PC-9 (cell line): ENCODE measurements at regions not wholly inside any gene's neighbourhood (a gene's known extent, or its start where the extent isn't known, plus 50 kb on each side); places are given as distances from the start of the nearest gene placed in this dataset.

Source experiments
- BruUV-seq: library from RNA; stranded (reverse); fragments of 400-500 nt; replicated peaks from 2 replicates; lab custom pipeline; 2021; lab: Mats Ljungman, UMichigan
- CTCF ChIA-PET: fragments of 300-600 bp; sonication (Branson Sonifier 250); formaldehyde crosslinking; loops from one replicate; lab custom pipeline; 2022; ENCODE audit warnings: antibody characterized with exemption; lab: Charles Lee
- POLR2A ChIA-PET: fragments of 300-600 bp; sonication (Branson Sonifier 250); formaldehyde crosslinking; loops from one replicate; lab custom pipeline; 2022; ENCODE audit warnings: antibody characterized with exemption; ENCODE audit not compliant: unreplicated experiment; lab: Charles Lee
- DNase-seq, 2 experiments: peaks; one replicate each; pipeline versions ENCODE4 v3.0.0 to v3.0.0-alpha.2; 2015 to 2022; ENCODE audit warnings: mixed read lengths in 1 of 2
- H2AFZ ChIP-seq: fragments of 200-600 bp; sonication (generic); 2 replicates; pipeline ENCODE4 v1.8.1; 2017; ENCODE audit warnings: antibody characterized with exemption
- H3F3A ChIP-seq: fragments of 200-600 bp; sonication (generic); 2 replicates; pipeline ENCODE4 v1.8.1; 2017; ENCODE audit warnings: antibody characterized with exemption, mild to moderate bottlenecking, low read depth; ENCODE audit not compliant: insufficient read depth
- H3K27ac ChIP-seq: fragments of 200-600 bp; sonication (generic); 2 replicates; pipeline ENCODE4 v1.6.1; 2016; ENCODE audit warnings: mixed run types
- H3K27me3 ChIP-seq: fragments of 200-600 bp; sonication (generic); 2 replicates; pipeline ENCODE4 v1.6.1; 2016; ENCODE audit warnings: low read depth, mixed run types; ENCODE audit not compliant: insufficient read depth
- H3K36me3 ChIP-seq: fragments of 200-600 bp; sonication (generic); 2 replicates; pipeline ENCODE4 v1.6.1; 2016; ENCODE audit warnings: low read depth, mixed run types
- H3K4me1 ChIP-seq: fragments of 200-600 bp; sonication (generic); replicated peaks from 2 replicates; pipeline ENCODE4 v1.6.1; 2016; ENCODE audit warnings: mixed run types; ENCODE audit not compliant: insufficient read depth
- H3K4me2 ChIP-seq: fragments of 200-600 bp; sonication (generic); 2 replicates; pipeline ENCODE4 v1.6.1; 2017; ENCODE audit warnings: mixed run types
- H3K4me3 ChIP-seq: fragments of 200-600 bp; sonication (generic); 2 replicates; pipeline ENCODE4 v1.6.1; 2016; ENCODE audit warnings: mixed run types
- H3K79me2 ChIP-seq: fragments of 200-600 bp; sonication (generic); 2 replicates; pipeline ENCODE4 v1.6.1; 2017; ENCODE audit warnings: low read depth, mixed run types
- H3K9me2 ChIP-seq: fragments of 200-600 bp; sonication (generic); 2 replicates; pipeline ENCODE4 v1.8.1; 2017; ENCODE audit warnings: mild to moderate bottlenecking; ENCODE audit not compliant: insufficient read depth
- H3K9me3 ChIP-seq: fragments of 200-600 bp; sonication (generic); 2 replicates; pipeline ENCODE4 v1.8.1; 2016; ENCODE audit warnings: low read depth; ENCODE audit not compliant: insufficient read depth
- H4K20me1 ChIP-seq: fragments of 200-600 bp; sonication (generic); 2 replicates; pipeline ENCODE4 v1.8.1; 2017; ENCODE audit not compliant: insufficient read depth
- CTCF ChIP-seq: fragments of 200-600 bp; sonication (generic); conservative IDR thresholded peaks from 2 replicates; pipeline ENCODE4 v1.6.1; 2017; ENCODE audit warnings: mixed run types, antibody characterized with exemption, mild to moderate bottlenecking, moderate library complexity
- EZH2 ChIP-seq: fragments of 200-600 bp; sonication (generic); IDR thresholded peaks from 2 replicates; pipeline ENCODE4 v1.8.0; 2017; ENCODE audit warnings: antibody characterized with exemption, low read depth
- intact Hi-C: fragments of 100-400 bp; cut with micrococcal nuclease; formaldehyde crosslinking; loops from one replicate; pipeline ENCODE4 v1.10.0; 2022; ENCODE audit not compliant: unreplicated experiment

GRCh38 chr5:135190416-135191083, 156.5 kb upstream of the PITX1 start:
- Histone ChIP-seq H3K4me1 (peaks cover 31% of the 10 kb centered on the region), H3K27me3 (no peaks in the 10 kb centered on the region), H2AFZ (peak overlapping the region; percentile 85), H3K4me2 (peak overlapping the region; percentile 89), H3K4me3 (peak overlapping the region; percentile 59), H3K9me2 (no peaks in the 10 kb centered on the region), H3K9me3 (no peaks in the 10 kb centered on the region), H4K20me1 (no peaks in the 10 kb centered on the region), H3K27ac (no peak overlapping the region), H3K79me2 (no peaks in the 10 kb centered on the region), H3F3A (peaks cover 3% of the 10 kb centered on the region), H3K36me3 (no peaks in the 10 kb centered on the region)
- intact Hi-C loops: loop anchor here (1.0 to 5.0 kb wide), 4 partner anchors 142 to 321 kb away; no protein-coding TSS in a partner anchor
- BruUV-seq: no TSS peak
- DNase-seq: no peak
- ChIA-PET POLR2A (interaction anchor here (0.7 kb wide), 1 partner anchor 286 kb away, joined by 4 read pairs; the partner anchor contains the start of gene PCBD2), CTCF (no interaction called here)
- TF ChIP-seq CTCF (no peak), EZH2 (no peak)

GRCh38 chr5:135189024-135189423, 155.0 kb upstream of the PITX1 start:
- Histone ChIP-seq H3K27me3 (no peaks in the 10 kb centered on the region), H3K4me2 (no peak overlapping the region), H3K9me2 (no peaks in the 10 kb centered on the region), H3K4me1 (peaks cover 34% of the 10 kb centered on the region), H3K9me3 (no peaks in the 10 kb centered on the region), H3K36me3 (no peaks in the 10 kb centered on the region), H3K4me3 (no peak overlapping the region), H3K27ac (no peak overlapping the region), H2AFZ (no peak overlapping the region), H3F3A (peaks cover 3% of the 10 kb centered on the region), H3K79me2 (no peaks in the 10 kb centered on the region), H4K20me1 (no peaks in the 10 kb centered on the region)
- ChIA-PET CTCF (no interaction called here), POLR2A (no interaction called here)
- DNase-seq: no peak
- BruUV-seq: no TSS peak
- TF ChIP-seq CTCF (no peak), EZH2 (no peak)
- intact Hi-C loops: no loop called here

- CTCF ChIA-PET: interaction anchor here (0.6 to 0.9 kb wide), 2 partner anchors 15 to 141 kb away, joined by 3 read pairs; no protein-coding TSS in a partner anchor
Observed at GRCh38 chr5:135188233-135188914, 154.3 kb upstream of the PITX1 start.

More at GRCh38 chr5:135188233-135188914, 154.3 kb upstream of the PITX1 start:
- Histone ChIP-seq H3K4me2 (no peak overlapping the region), H3K36me3 (no peaks in the 10 kb centered on the region), H3K9me3 (no peaks in the 10 kb centered on the region), H3K4me1 (peaks cover 34% of the 10 kb centered on the region), H3K4me3 (no peak overlapping the region), H2AFZ (no peak overlapping the region), H3K9me2 (no peaks in the 10 kb centered on the region), H3K27ac (no peak overlapping the region), H3K79me2 (no peaks in the 10 kb centered on the region), H4K20me1 (no peaks in the 10 kb centered on the region), H3K27me3 (no peaks in the 10 kb centered on the region), H3F3A (peaks cover 3% of the 10 kb centered on the region)
- TF ChIP-seq EZH2 (no peak), CTCF (no peak)
- BruUV-seq: no TSS peak
- no peak for DNase-seq
- intact Hi-C loops: no loop called here
- POLR2A ChIA-PET: interaction anchor here (0.6 kb wide), 1 partner anchor 103 kb away, joined by 6 read pairs; no protein-coding TSS in a partner anchor
